Endothelial cell of umbilical vein (primary cell): ENCODE measurements at regions not wholly inside any gene's neighbourhood (a gene's known extent, or its start where the extent isn't known, plus 50 kb on each side); places are given as distances from the start of the nearest gene placed in this dataset.

Experiments used
- BruUV-seq: library from RNA; stranded (reverse); fragments of 400-500 nt; replicated peaks from 2 replicates; lab custom pipeline; 2021; lab: Mats Ljungman, UMichigan
- CTCF ChIA-PET: fragments of 300-600, 350-600 bp; sonication (Branson Sonifier 250); formaldehyde crosslinking; loops from one replicate; lab custom pipeline; 2021; ENCODE audit warnings: antibody characterized with exemption, inconsistent platforms; lab: Charles Lee
- POLR2A ChIA-PET: fragments of 300-600, 350-600 bp; sonication (Branson Sonifier 250); formaldehyde crosslinking; loops from one replicate; lab custom pipeline; 2021; ENCODE audit warnings: antibody characterized with exemption, inconsistent platforms; lab: Charles Lee
- DNase-seq: peaks from one replicate; pipeline ENCODE4 v3.0.0-alpha.2; 2011; ENCODE audit warnings: low read depth, low spot score
- FAIRE-seq: peaks from 2 replicates; lab custom pipeline; 2011; peaks lifted over from hg19 to GRCh38; lab: Jason Lieb, UNC
- H2AFZ ChIP-seq: 2 replicates; pipeline ENCODE4 v1.6.0; 2012; ENCODE audit warnings: low read depth, low read length, control low read depth, inconsistent platforms
- H3K27ac ChIP-seq: 2 replicates; pipeline ENCODE4 v1.5.1; 2011; ENCODE audit warnings: low read depth, mild to moderate bottlenecking, control low read depth, low read length, moderate library complexity; ENCODE audit not compliant: insufficient read depth
- H3K27me3 ChIP-seq, 2 experiments: 2 replicates each; pipeline versions ENCODE4 v1.6.0 to v1.6.1; 2011; ENCODE audit warnings: low read length in 2 of 2, mixed read lengths in 1 of 2; ENCODE audit not compliant: control insufficient read depth in 2 of 2, insufficient read depth in 2 of 2
- H3K36me3 ChIP-seq, 2 experiments: 2 replicates in 1 of 2; 3 replicates in 1 of 2; pipeline ENCODE4 v1.5.1; 2011; ENCODE audit warnings: low read length in 2 of 2, mild to moderate bottlenecking in 1 of 2, moderate library complexity in 1 of 2; ENCODE audit not compliant: control insufficient read depth in 2 of 2, insufficient read depth in 2 of 2; ENCODE audit errors: extremely low read depth in 1 of 2
- H3K4me1 ChIP-seq: 3 replicates; pipeline ENCODE4 v1.5.1; 2011; ENCODE audit warnings: mild to moderate bottlenecking, low read length; ENCODE audit not compliant: control insufficient read depth, insufficient read depth; ENCODE audit errors: extremely low read depth
- H3K4me2 ChIP-seq: 2 replicates; pipeline ENCODE4 v1.6.1; 2011; ENCODE audit warnings: low read length, control low read depth, mixed read lengths; ENCODE audit not compliant: insufficient read depth
- H3K4me3 ChIP-seq, 3 experiments: fragments of 200-600 bp in 1 of 3; sonication (generic), shearing (Covaris generic) in 1 of 3; replicated peaks in 1 of 3; 2 replicates each; pipeline ENCODE4 v1.5.1; 2011 to 2016; ENCODE audit warnings: control low read depth in 3 of 3, low read length in 3 of 3, mild to moderate bottlenecking in 2 of 3, inconsistent platforms in 1 of 3, low read depth in 1 of 3, moderate library complexity in 1 of 3; ENCODE audit not compliant: insufficient read depth in 1 of 3
- H3K79me2 ChIP-seq: 2 replicates; pipeline ENCODE4 v1.6.0; 2012; ENCODE audit warnings: low read length, inconsistent platforms; ENCODE audit not compliant: control insufficient read depth, insufficient read depth
- H3K9ac ChIP-seq: replicated peaks from 2 replicates; pipeline ENCODE3; 2011; ENCODE audit warnings: low read length, control low read depth; ENCODE audit not compliant: insufficient read depth; ENCODE audit errors: extremely low read depth
- H3K9me1 ChIP-seq: replicated peaks from 3 replicates; pipeline ENCODE4 v1.6.0; 2011; ENCODE audit warnings: mild to moderate bottlenecking, low read length; ENCODE audit not compliant: control insufficient read depth, insufficient read depth; ENCODE audit errors: extremely low read depth
- H3K9me3 ChIP-seq: replicated peaks from 2 replicates; pipeline ENCODE4 v1.5.1; 2012; ENCODE audit warnings: low read length, inconsistent platforms; ENCODE audit not compliant: control insufficient read depth, insufficient read depth
- H4K20me1 ChIP-seq: replicated peaks from 2 replicates; pipeline ENCODE3; 2011; ENCODE audit warnings: mild to moderate bottlenecking, low read length; ENCODE audit not compliant: control insufficient read depth, insufficient read depth; ENCODE audit errors: extremely low read depth
- EZH2 ChIP-seq: IDR thresholded peaks from 2 replicates; pipeline ENCODE4 v1.6.1; 2012; ENCODE audit warnings: borderline replicate concordance, low read depth, mild to moderate bottlenecking, moderate library complexity, low read length, inconsistent platforms; ENCODE audit not compliant: severe bottlenecking
- FOS ChIP-seq: IDR thresholded peaks from 2 replicates; pipeline ENCODE4 v1.6.1; 2011; ENCODE audit warnings: mild to moderate bottlenecking, low read length, moderate library complexity, borderline replicate concordance; ENCODE audit not compliant: insufficient read depth
- GATA2 ChIP-seq: IDR thresholded peaks from 2 replicates; pipeline ENCODE4 v1.7.0; 2011; ENCODE audit warnings: low read depth, mild to moderate bottlenecking, moderate library complexity, mixed read lengths, low read length; ENCODE audit not compliant: insufficient read length, insufficient read depth
- JUN ChIP-seq: IDR thresholded peaks from 2 replicates; pipeline ENCODE4 v1.6.1; 2011; ENCODE audit warnings: borderline replicate concordance, low read depth; ENCODE audit not compliant: insufficient read length, insufficient read depth
- MAX ChIP-seq: IDR thresholded peaks from 2 replicates; pipeline ENCODE4 v1.6.1; 2011; ENCODE audit not compliant: insufficient read depth, insufficient read length
- MYC ChIP-seq: IDR thresholded peaks from one replicate; pipeline ENCODE4 v1.6.1; 2011; ENCODE audit warnings: mild to moderate bottlenecking, low read depth, low read length
- POLR2A ChIP-seq: IDR thresholded peaks from 2 replicates; pipeline ENCODE4 v1.6.1; 2012; ENCODE audit warnings: low read depth, mild to moderate bottlenecking, control low read depth, low read length
- POLR2AphosphoS5 ChIP-seq: IDR thresholded peaks from 2 replicates; pipeline ENCODE4 v1.6.1; 2012; ENCODE audit warnings: low read depth, mild to moderate bottlenecking, control low read depth, low read length, moderate library complexity; ENCODE audit not compliant: insufficient read depth
- dilution Hi-C: fragments of 300-500 bp; cut with MboI; formaldehyde crosslinking; loops from one replicate; pipeline ENCODE4 v1.15.0; 2019; ENCODE audit warnings: low sequenced_read_pairs; ENCODE audit not compliant: extremely low pct_ligation_motif_present
- intact Hi-C: fragments of 100-400 bp; cut with micrococcal nuclease; formaldehyde crosslinking; loops from one replicate; pipeline ENCODE4 v1.10.0; 2022
- TF ChIP-seq, protein P1 (sequence below), 2 donors: IDR thresholded peaks; 1 replicate in 1 of 2; 2 replicates in 1 of 2; pipeline ENCODE4 v1.5.1; 2011; ENCODE audit warnings: low read length in 2 of 2, mild to moderate bottlenecking in 2 of 2, moderate library complexity in 2 of 2, control low read depth in 1 of 2, inconsistent platforms in 1 of 2, low read depth in 1 of 2; ENCODE audit not compliant: insufficient read depth in 1 of 2; ENCODE audit errors: extremely low read depth in 1 of 2

GRCh38 chr17:12287953-12288352 is 267.3 kb downstream of the MAP2K4 start:
- Histone ChIP-seq H4K20me1 (no peaks in the 10 kb centered on the region), H3K9me3 (no peaks in the 10 kb centered on the region), H3K4me3 (no peak overlapping the region), H3K27ac (no peak overlapping the region), H3K4me2 (no peak overlapping the region), H2AFZ (no peak overlapping the region), H3K9ac (no peak overlapping the region), H3K79me2 (no peaks in the 10 kb centered on the region), H3K9me1 (no peaks in the 10 kb centered on the region), H3K27me3 (no peaks in the 10 kb centered on the region), H3K36me3 (no peaks in the 10 kb centered on the region), H3K4me1 (no peaks in the 10 kb centered on the region)
- BruUV-seq, result no TSS peak
- FAIRE-seq (no peak), DNase-seq (no peak)
- intact Hi-C loops, result no loop called here
- ChIA-PET CTCF (no interaction called here), POLR2A (no interaction called here)
- dilution Hi-C loops, result no loop called here
- TF ChIP-seq MYC (no peak), FOS (no peak), MAX (no peak), POLR2A (no peak), GATA2 (no peak), POLR2AphosphoS5 (no peak), EZH2 (no peak), JUN (no peak)
- TF ChIP-seq, protein P1, sequence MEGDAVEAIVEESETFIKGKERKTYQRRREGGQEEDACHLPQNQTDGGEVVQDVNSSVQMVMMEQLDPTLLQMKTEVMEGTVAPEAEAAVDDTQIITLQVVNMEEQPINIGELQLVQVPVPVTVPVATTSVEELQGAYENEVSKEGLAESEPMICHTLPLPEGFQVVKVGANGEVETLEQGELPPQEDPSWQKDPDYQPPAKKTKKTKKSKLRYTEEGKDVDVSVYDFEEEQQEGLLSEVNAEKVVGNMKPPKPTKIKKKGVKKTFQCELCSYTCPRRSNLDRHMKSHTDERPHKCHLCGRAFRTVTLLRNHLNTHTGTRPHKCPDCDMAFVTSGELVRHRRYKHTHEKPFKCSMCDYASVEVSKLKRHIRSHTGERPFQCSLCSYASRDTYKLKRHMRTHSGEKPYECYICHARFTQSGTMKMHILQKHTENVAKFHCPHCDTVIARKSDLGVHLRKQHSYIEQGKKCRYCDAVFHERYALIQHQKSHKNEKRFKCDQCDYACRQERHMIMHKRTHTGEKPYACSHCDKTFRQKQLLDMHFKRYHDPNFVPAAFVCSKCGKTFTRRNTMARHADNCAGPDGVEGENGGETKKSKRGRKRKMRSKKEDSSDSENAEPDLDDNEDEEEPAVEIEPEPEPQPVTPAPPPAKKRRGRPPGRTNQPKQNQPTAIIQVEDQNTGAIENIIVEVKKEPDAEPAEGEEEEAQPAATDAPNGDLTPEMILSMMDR (IDR thresholded peaks at IDR 0.05; ENCODE audit: extremely low read depth in 1 of 2, insufficient read depth in 1 of 2, low read depth in 1 of 2, low read length in 2 of 2), result no peak
